HCT116 (cell line): ENCODE measurements at regions not wholly inside any gene's neighbourhood (a gene's known extent, or its start where the extent isn't known, plus 50 kb on each side); places are given as distances from the start of the nearest gene placed in this dataset.

ENCODE experiments used
- ATAC-seq: fragments of 200-7000 bp; cut with Tn5 transposase; 2 replicates; pipeline ENCODE4 v1.9.1; 2020; ENCODE audit warnings: mild to moderate bottlenecking, moderate library complexity
- BruUV-seq: library from RNA; stranded (reverse); fragments of 400-500 nt; replicated peaks from 2 replicates; lab custom pipeline; 2021; lab: Mats Ljungman, UMichigan
- CTCF ChIA-PET: fragments of 300-600 bp; sonication (Branson Sonifier 250); formaldehyde crosslinking; loops from one replicate; lab custom pipeline; 2021; ENCODE audit warnings: antibody characterized with exemption; lab: Charles Lee
- POLR2A ChIA-PET: fragments of 300-600, 350-600 bp; sonication (Branson Sonifier 250); formaldehyde crosslinking; loops from one replicate; lab custom pipeline; 2021; ENCODE audit warnings: antibody characterized with exemption; lab: Charles Lee
- RAD21 ChIA-PET, 2 experiments: fragments of 300-600 bp; sonication (Branson Sonifier 250); formaldehyde crosslinking; loops; one replicate each; lab custom pipeline; 2023; ENCODE audit warnings: low total read pairs in 2 of 2; ENCODE audit not compliant: uncharacterized antibody in 2 of 2, unreplicated experiment in 2 of 2, low non-redundant PET in 1 of 2; lab: Charles Lee
- DNase-seq: peaks from one replicate; pipeline ENCODE4 v3.0.0-alpha.2; 2010; ENCODE audit warnings: low read depth, low spot score
- H2AFZ ChIP-seq: fragments of 200-600 bp; shearing (Covaris generic), sonication (generic); 2 replicates; pipeline ENCODE4 v1.6.1; 2017; ENCODE audit warnings: low read depth, mixed run types, mixed read lengths, antibody characterized with exemption, low read length; ENCODE audit not compliant: poor library complexity, severe bottlenecking
- H3K27ac ChIP-seq: 2 replicates; pipeline ENCODE4 v1.5.1; 2012; ENCODE audit warnings: low read depth, low read length
- H3K27me3 ChIP-seq: fragments of 200-600 bp; sonication (generic); 2 replicates; pipeline ENCODE4 v1.6.1; 2016; ENCODE audit warnings: mixed run types, low read length, mixed read lengths; ENCODE audit not compliant: insufficient read depth
- H3K36me3 ChIP-seq, 2 experiments: fragments of 200-500 bp in 1 of 2; fragments of 200-600 bp in 1 of 2; sonication (Bioruptor generic) in 1 of 2; sonication (generic) in 1 of 2; 2 replicates each; pipeline versions ENCODE4 v1.5.1 to v1.6.1; 2014 to 2016; ENCODE audit warnings: low read length in 2 of 2, inconsistent platforms in 1 of 2, mixed read lengths in 1 of 2, mixed run types in 1 of 2; ENCODE audit not compliant: insufficient read depth in 2 of 2, control insufficient read depth in 1 of 2
- H3K4me1 ChIP-seq, 2 experiments: fragments of 200-600 bp in 1 of 2; sonication (generic) in 1 of 2; 2 replicates each; pipeline versions ENCODE4 v1.5.1 to v1.6.1; 2012 to 2017; ENCODE audit warnings: low read length in 2 of 2, inconsistent platforms in 1 of 2, mild to moderate bottlenecking in 1 of 2, mixed read lengths in 1 of 2, mixed run types in 1 of 2, moderate library complexity in 1 of 2; ENCODE audit not compliant: insufficient read depth in 2 of 2, control insufficient read depth in 1 of 2
- H3K4me2 ChIP-seq: fragments of 200-600 bp; sonication (generic); 2 replicates; pipeline ENCODE4 v1.6.1; 2017; ENCODE audit warnings: mixed run types, low read length, mixed read lengths
- H3K4me3 ChIP-seq, 2 experiments: fragments of 200-600 bp in 1 of 2; sonication (generic) in 1 of 2; replicated peaks in 1 of 2; 2 replicates each; pipeline ENCODE4 v1.5.1; 2011 to 2016; ENCODE audit warnings: low read length in 2 of 2, control low read depth in 1 of 2, low read depth in 1 of 2, mild to moderate bottlenecking in 1 of 2, mixed read lengths in 1 of 2, mixed run types in 1 of 2
- H3K79me2 ChIP-seq: fragments of 200-600 bp; sonication (generic); 2 replicates; pipeline ENCODE4 v1.6.1; 2017; ENCODE audit warnings: mild to moderate bottlenecking, mixed run types, low read length, moderate library complexity, mixed read lengths; ENCODE audit not compliant: insufficient read depth
- H3K9ac ChIP-seq: fragments of 200-600 bp; sonication (generic); 2 replicates; pipeline ENCODE4 v1.6.1; 2016; ENCODE audit warnings: low read length, mixed read lengths
- H3K9me2 ChIP-seq: fragments of 200-600 bp; sonication (generic), shearing (Covaris generic); 2 replicates; pipeline ENCODE4 v1.6.1; 2017; ENCODE audit warnings: mixed run types, mild to moderate bottlenecking, moderate library complexity; ENCODE audit not compliant: insufficient read depth
- H3K9me3 ChIP-seq, 2 experiments: fragments of 200-500 bp in 1 of 2; fragments of 200-600 bp in 1 of 2; sonication (Bioruptor generic) in 1 of 2; sonication (generic) in 1 of 2; 2 replicates each; pipeline ENCODE4 v1.6.1; 2014 to 2017; ENCODE audit warnings: low read length in 2 of 2, mixed read lengths in 2 of 2, inconsistent platforms in 1 of 2, low read depth in 1 of 2, mild to moderate bottlenecking in 1 of 2, mixed run types in 1 of 2, moderate library complexity in 1 of 2; ENCODE audit not compliant: control insufficient read depth in 1 of 2, insufficient read depth in 1 of 2
- H4K20me1 ChIP-seq: fragments of 200-600 bp; sonication (generic), shearing (Covaris generic); 2 replicates; pipeline ENCODE4 v1.6.1; 2017; ENCODE audit warnings: mixed run types, mild to moderate bottlenecking, moderate library complexity; ENCODE audit not compliant: insufficient read depth
- ATF3 ChIP-seq: IDR thresholded peaks from 2 replicates; pipeline ENCODE4 v1.6.1; 2012
- CBX3 ChIP-seq: IDR thresholded peaks from 2 replicates; pipeline ENCODE4 v1.6.1; 2012; ENCODE audit warnings: low read depth
- CEBPB ChIP-seq: IDR thresholded peaks from 2 replicates; pipeline ENCODE4 v1.6.1; 2012; ENCODE audit warnings: low read depth
- EGR1 ChIP-seq: IDR thresholded peaks from 2 replicates; pipeline ENCODE4 v1.6.1; 2012; ENCODE audit warnings: low read depth
- ELF1 ChIP-seq: IDR thresholded peaks from 2 replicates; pipeline ENCODE4 v1.6.1; 2012; ENCODE audit warnings: low read depth, borderline replicate concordance
- FOSL1 ChIP-seq: IDR thresholded peaks from 2 replicates; pipeline ENCODE4 v1.6.1; 2012; ENCODE audit warnings: low read depth
- MAX ChIP-seq: IDR thresholded peaks from 2 replicates; pipeline ENCODE4 v1.6.1; 2012
- RAD21 ChIP-seq: IDR thresholded peaks from 2 replicates; pipeline ENCODE4 v1.6.1; 2012; ENCODE audit warnings: low read depth, mild to moderate bottlenecking
- REST ChIP-seq: IDR thresholded peaks from 2 replicates; pipeline ENCODE4 v1.6.1; 2012; ENCODE audit warnings: low read depth
- SIN3A ChIP-seq: IDR thresholded peaks from 2 replicates; pipeline ENCODE4 v1.6.1; 2012; ENCODE audit warnings: low read depth
- SRF ChIP-seq: IDR thresholded peaks from 2 replicates; pipeline ENCODE4 v1.6.1; 2012; ENCODE audit warnings: low read depth
- TCF7L2 ChIP-seq: IDR thresholded peaks from 2 replicates; pipeline ENCODE4 v1.7.0; 2011; ENCODE audit warnings: borderline replicate concordance, inconsistent platforms; ENCODE audit not compliant: insufficient read depth, insufficient read length; ENCODE audit errors: extremely low read depth
- ZBTB33 ChIP-seq: IDR thresholded peaks from 2 replicates; pipeline ENCODE4 v1.6.1; 2011; ENCODE audit warnings: mild to moderate bottlenecking, low read length, moderate library complexity; ENCODE audit not compliant: insufficient replicate concordance; ENCODE audit errors: extremely low read depth
- ZFX ChIP-seq: fragments of 450-650 bp; IDR thresholded peaks from 2 replicates; pipeline ENCODE4 v1.6.1; 2017
- ZNF274 ChIP-seq: fragments of 200-500 bp; sonication (Bioruptor generic); IDR thresholded peaks from 2 replicates; pipeline ENCODE4 v1.6.1; 2014; ENCODE audit warnings: mild to moderate bottlenecking, low read depth, low read length, inconsistent platforms
- intact Hi-C: fragments of 100-400 bp; cut with micrococcal nuclease; formaldehyde crosslinking; loops from 2 replicates; pipeline ENCODE4 v1.10.0; 2022

GRCh38 chr5:4661326-4661725, 478.8 kb upstream of the ADAMTS16 start (continued):
- TF ChIP-seq REST: no peak
- no peak for TF ChIP-seq ZFX
- no peak for TF ChIP-seq ZNF274
- no peak for TF ChIP-seq CEBPB
- no peak for TF ChIP-seq TCF7L2
- TF ChIP-seq, all 23 proteins: peak for 0

GRCh38 chr5:4661836-4662235, 478.3 kb upstream of the ADAMTS16 start:
- no peaks in the 10 kb centered on the region for H4K20me1 ChIP-seq
- no peaks in the 10 kb centered on the region for H3K79me2 ChIP-seq
- CTCF ChIA-PET: no interaction called here
- no peaks in the 10 kb centered on the region for H3K27me3 ChIP-seq
- no peak overlapping the region for H3K4me3 ChIP-seq
- no peak overlapping the region for H3K27ac ChIP-seq
- no peaks in the 10 kb centered on the region for H3K4me1 ChIP-seq
- H2AFZ ChIP-seq: no peak overlapping the region
- no peaks in the 10 kb centered on the region for H3K36me3 ChIP-seq
- DNase-seq: no peak
- POLR2A ChIA-PET: no interaction called here
- no peak for TF ChIP-seq EGR1
- TF ChIP-seq FOSL1: no peak
- TF ChIP-seq ZNF274: no peak
- no peak for TF ChIP-seq SIN3A
- no peak for TF ChIP-seq ELF1
- no peak for TF ChIP-seq SRF
- no peak for TF ChIP-seq RAD21
- no peak for TF ChIP-seq ZBTB33
- TF ChIP-seq CBX3: no peak
- no peak for TF ChIP-seq ATF3
- TF ChIP-seq MAX: no peak
- peaks cover 25 to 47% of the 10 kb centered on the region in 2 experiments; a peak in 2 of 4 replicates for H3K9me3 ChIP-seq
- intact Hi-C loops: no loop called here
- RAD21 ChIA-PET: no interaction called here
- H3K4me2 ChIP-seq: no peak overlapping the region
- no TSS peak for BruUV-seq
- no peak for ATAC-seq
- H3K9ac ChIP-seq: no peak overlapping the region
- H3K9me2 ChIP-seq: no peaks in the 10 kb centered on the region
